OCI-LY1 (cell line): ENCODE measurements at regions not wholly inside any gene's neighbourhood (a gene's known extent, or its start where the extent isn't known, plus 50 kb on each side); places are given as distances from the start of the nearest gene placed in this dataset.

Experiments
- H2AFZ ChIP-seq: fragments of 200-600 bp; sonication (generic), shearing (Covaris generic); 2 replicates; pipeline ENCODE4 v1.6.0; 2014; ENCODE audit warnings: antibody characterized with exemption, mild to moderate bottlenecking, low read length
- H3F3A ChIP-seq: fragments of 200-600 bp; sonication (generic), shearing (Covaris generic); 2 replicates; pipeline ENCODE4 v1.6.0; 2014; ENCODE audit warnings: mild to moderate bottlenecking, antibody characterized with exemption, low read length, moderate library complexity; ENCODE audit not compliant: insufficient read depth
- H3K27ac ChIP-seq: fragments of 200-600 bp; sonication (generic); 2 replicates; pipeline ENCODE4 v1.5.1; 2014; ENCODE audit warnings: low read length, mixed run types, mild to moderate bottlenecking, low read depth; ENCODE audit not compliant: poor library complexity, severe bottlenecking
- H3K27me3 ChIP-seq: fragments of 200-600 bp; sonication (generic); 2 replicates; pipeline ENCODE4 v1.6.0; 2014; ENCODE audit warnings: antibody characterized with exemption, mild to moderate bottlenecking, low read length, moderate library complexity; ENCODE audit not compliant: insufficient read depth
- H3K36me3 ChIP-seq: fragments of 200-600 bp; sonication (generic); 2 replicates; pipeline ENCODE4 v1.6.1; 2014; ENCODE audit warnings: mild to moderate bottlenecking, antibody characterized with exemption, low read length, moderate library complexity, mixed read lengths; ENCODE audit not compliant: insufficient read depth
- H3K4me1 ChIP-seq: fragments of 200-600 bp; sonication (generic); 2 replicates; pipeline ENCODE4 v1.5.1; 2014; ENCODE audit warnings: mild to moderate bottlenecking, low read length, moderate library complexity; ENCODE audit not compliant: insufficient read depth, severe bottlenecking
- H3K4me2 ChIP-seq: fragments of 200-600 bp; sonication (generic), shearing (Covaris generic); 2 replicates; pipeline ENCODE4 v1.6.1; 2014; ENCODE audit warnings: low read length
- H3K4me3 ChIP-seq: fragments of 200-600 bp; sonication (generic); 2 replicates; pipeline ENCODE4 v1.5.1; 2014; ENCODE audit warnings: low read length, low read depth, mild to moderate bottlenecking, mixed read lengths; ENCODE audit not compliant: poor library complexity, severe bottlenecking
- H3K79me2 ChIP-seq: fragments of 200-600 bp; shearing (Covaris generic); 2 replicates; pipeline ENCODE4 v1.6.1; 2016; ENCODE audit warnings: mixed run types, low read length, mixed read lengths; ENCODE audit not compliant: insufficient read depth
- H3K9ac ChIP-seq: fragments of 200-600 bp; sonication (generic), shearing (Covaris generic); 2 replicates; pipeline ENCODE4 v1.6.1; 2014; ENCODE audit warnings: mild to moderate bottlenecking, low read length, mixed read lengths
- H3K9me2 ChIP-seq: fragments of 200-600 bp; sonication (generic), shearing (Covaris generic); 2 replicates; pipeline ENCODE4 v1.6.1; 2014; ENCODE audit warnings: low read depth, mild to moderate bottlenecking, low read length, mixed read lengths
- H3K9me3 ChIP-seq: fragments of 200-600 bp; shearing (Covaris generic); 2 replicates; pipeline ENCODE4 v1.6.1; 2014; ENCODE audit warnings: low read length, mixed read lengths
- H4K20me1 ChIP-seq: fragments of 200-600 bp; sonication (generic), shearing (Covaris generic); 2 replicates; pipeline ENCODE4 v1.6.0; 2016; ENCODE audit warnings: mild to moderate bottlenecking, low read length; ENCODE audit not compliant: insufficient read depth
- EZH2 ChIP-seq: fragments of 200-600 bp; sonication (generic), shearing (Covaris generic); IDR thresholded peaks from 2 replicates; pipeline ENCODE4 v1.8.0; 2017; ENCODE audit warnings: borderline replicate concordance, mixed run types, mild to moderate bottlenecking, antibody characterized with exemption, low read length, moderate library complexity, mixed read lengths
- TF ChIP-seq, protein P1 (sequence below): fragments of 200-600 bp; sonication (generic), shearing (Covaris generic); IDR thresholded peaks from 2 replicates; pipeline ENCODE4 v1.5.1; 2017; ENCODE audit warnings: mild to moderate bottlenecking, antibody characterized with exemption, low read length, moderate library complexity, mixed read lengths

DNA sequence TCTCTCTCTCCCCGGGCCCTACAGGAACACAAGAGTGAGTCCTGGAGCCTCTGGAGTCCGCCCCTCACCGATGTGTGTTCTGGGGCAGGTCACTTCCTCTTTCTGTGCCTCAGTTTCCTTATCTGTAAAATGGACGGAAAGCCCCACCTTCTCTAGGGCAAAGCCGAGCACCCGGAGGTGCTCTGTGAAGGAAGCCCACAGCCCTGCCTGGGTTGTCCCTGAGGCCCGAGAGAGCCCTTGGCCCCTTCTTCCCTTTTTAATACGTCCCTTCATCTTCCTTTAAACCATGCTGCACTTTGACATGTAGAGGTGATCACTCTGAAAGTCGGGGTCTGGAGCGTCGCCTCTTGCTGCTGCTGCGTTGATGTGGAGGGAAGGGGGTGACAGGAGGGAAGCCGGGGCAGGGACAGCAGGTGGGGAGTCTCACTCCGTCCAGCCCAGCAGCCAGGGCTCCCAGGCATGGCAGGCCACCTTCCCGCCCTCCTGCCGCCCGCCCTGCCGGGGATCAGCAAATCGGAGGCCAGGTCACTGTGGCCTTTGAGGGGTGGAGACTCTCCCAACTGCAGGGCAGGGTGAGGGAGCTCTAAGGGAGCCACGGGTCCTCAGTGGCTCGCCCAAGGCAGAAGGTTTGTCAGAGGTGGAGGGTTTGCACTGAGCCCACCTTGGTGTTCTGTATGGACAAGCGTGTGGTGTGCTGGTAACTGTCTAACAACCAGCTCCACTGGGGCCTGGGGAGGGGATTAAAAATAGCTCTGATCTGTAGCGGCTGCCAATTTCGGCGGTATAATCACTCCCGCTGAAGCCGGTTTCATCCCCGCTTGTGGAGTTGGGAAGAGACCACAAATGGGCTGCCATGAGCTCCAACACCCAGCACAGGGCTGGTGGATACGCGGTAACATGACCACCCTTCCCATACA is 135.9 kb upstream of the ID2 start:
- TF ChIP-seq, protein P1, sequence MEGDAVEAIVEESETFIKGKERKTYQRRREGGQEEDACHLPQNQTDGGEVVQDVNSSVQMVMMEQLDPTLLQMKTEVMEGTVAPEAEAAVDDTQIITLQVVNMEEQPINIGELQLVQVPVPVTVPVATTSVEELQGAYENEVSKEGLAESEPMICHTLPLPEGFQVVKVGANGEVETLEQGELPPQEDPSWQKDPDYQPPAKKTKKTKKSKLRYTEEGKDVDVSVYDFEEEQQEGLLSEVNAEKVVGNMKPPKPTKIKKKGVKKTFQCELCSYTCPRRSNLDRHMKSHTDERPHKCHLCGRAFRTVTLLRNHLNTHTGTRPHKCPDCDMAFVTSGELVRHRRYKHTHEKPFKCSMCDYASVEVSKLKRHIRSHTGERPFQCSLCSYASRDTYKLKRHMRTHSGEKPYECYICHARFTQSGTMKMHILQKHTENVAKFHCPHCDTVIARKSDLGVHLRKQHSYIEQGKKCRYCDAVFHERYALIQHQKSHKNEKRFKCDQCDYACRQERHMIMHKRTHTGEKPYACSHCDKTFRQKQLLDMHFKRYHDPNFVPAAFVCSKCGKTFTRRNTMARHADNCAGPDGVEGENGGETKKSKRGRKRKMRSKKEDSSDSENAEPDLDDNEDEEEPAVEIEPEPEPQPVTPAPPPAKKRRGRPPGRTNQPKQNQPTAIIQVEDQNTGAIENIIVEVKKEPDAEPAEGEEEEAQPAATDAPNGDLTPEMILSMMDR, result no peak
- TF ChIP-seq EZH2, result no peak
- H3K27ac ChIP-seq, result peak overlapping the region; percentile 98
- peak overlapping the region; percentile 46 for H3K9ac ChIP-seq
- H2AFZ ChIP-seq, result no peak overlapping the region
- no peaks in the 10 kb centered on the region for H3K79me2 ChIP-seq
- H4K20me1 ChIP-seq, result no peaks in the 10 kb centered on the region
- H3K4me3 ChIP-seq, result peak overlapping the region; percentile 7
- no peaks in the 10 kb centered on the region for H3F3A ChIP-seq
- H3K27me3 ChIP-seq, result no peaks in the 10 kb centered on the region
- H3K4me1 ChIP-seq, result peaks cover 100% of the 10 kb centered on the region
- peak overlapping the region; percentile 56 for H3K4me2 ChIP-seq
- H3K9me3 ChIP-seq, result no peaks in the 10 kb centered on the region
- no peaks in the 10 kb centered on the region for H3K9me2 ChIP-seq
- H3K36me3 ChIP-seq, result peaks cover 21% of the 10 kb centered on the region; the same call in 1 of the 2 replicates

DNA sequence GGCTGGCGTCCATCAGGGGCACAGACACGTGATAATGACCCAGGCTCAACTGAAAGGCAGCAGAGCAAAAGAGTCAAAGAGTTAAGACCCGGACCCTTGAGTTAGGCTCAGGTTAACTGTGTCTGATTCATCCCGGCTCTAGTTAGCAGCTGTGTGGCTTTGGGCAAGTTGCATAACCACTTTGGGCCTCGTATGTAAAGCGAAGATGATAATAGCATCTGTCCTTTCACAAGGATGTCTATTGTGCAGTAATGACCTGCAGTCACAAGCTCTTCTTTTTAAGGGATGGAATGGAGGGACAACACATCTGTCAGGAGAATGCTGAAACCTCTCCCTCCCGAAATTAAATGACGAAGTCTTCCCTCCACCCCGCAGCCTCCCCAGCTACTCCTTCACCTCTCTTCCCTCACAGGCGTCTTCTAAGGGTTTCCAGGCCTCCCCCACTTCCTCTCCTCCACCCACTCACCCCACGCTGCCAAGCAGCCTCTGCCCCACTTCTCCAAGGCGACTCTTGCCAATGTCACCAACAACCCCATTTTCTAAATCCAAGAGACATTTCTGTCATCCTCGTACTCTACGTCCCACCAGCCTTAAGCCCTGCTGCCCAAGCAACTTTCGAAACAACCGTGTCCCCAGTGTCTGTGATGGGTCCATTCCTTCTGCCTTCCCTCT is 135.1 kb upstream of the ID2 start:
- no peaks in the 10 kb centered on the region for H3K9me3 ChIP-seq
- peaks cover 18% of the 10 kb centered on the region; the same call in 1 of the 2 replicates for H3K36me3 ChIP-seq
- no peaks in the 10 kb centered on the region for H3K79me2 ChIP-seq
- peak overlapping the region; percentile 7 for H3K4me3 ChIP-seq
- H3K27me3 ChIP-seq, result no peaks in the 10 kb centered on the region
- H3K27ac ChIP-seq, result peak overlapping the region; percentile 98
- peak overlapping the region; percentile 46 for H3K9ac ChIP-seq
- TF ChIP-seq, protein P1, result no peak
- no peak for TF ChIP-seq EZH2
- no peaks in the 10 kb centered on the region for H4K20me1 ChIP-seq
- no peaks in the 10 kb centered on the region for H3K9me2 ChIP-seq
- H3K4me1 ChIP-seq, result peaks cover 100% of the 10 kb centered on the region
- no peak overlapping the region for H2AFZ ChIP-seq
- no peaks in the 10 kb centered on the region for H3F3A ChIP-seq
- peak overlapping the region; percentile 56; the same call in 1 of the 2 replicates for H3K4me2 ChIP-seq

GRCh38 chr2:8547284-8548064 is 134.4 kb upstream of the ID2 start:
- H4K20me1 ChIP-seq, result no peaks in the 10 kb centered on the region
- no peaks in the 10 kb centered on the region for H3K79me2 ChIP-seq
- peaks cover 100% of the 10 kb centered on the region for H3K4me1 ChIP-seq
- no peak for TF ChIP-seq EZH2
- TF ChIP-seq, protein P1, result no peak
- no peaks in the 10 kb centered on the region for H3K9me3 ChIP-seq
- no peaks in the 10 kb centered on the region for H3K9me2 ChIP-seq
- H3F3A ChIP-seq, result no peaks in the 10 kb centered on the region
- peaks cover 11% of the 10 kb centered on the region; the same call in 1 of the 2 replicates for H3K36me3 ChIP-seq
- no peak overlapping the region for H3K4me3 ChIP-seq
- no peak overlapping the region for H2AFZ ChIP-seq
- H3K9ac ChIP-seq, result peak overlapping the region; percentile 59
- H3K27me3 ChIP-seq, result no peaks in the 10 kb centered on the region
- peak overlapping the region; percentile 56; the same call in 1 of the 2 replicates for H3K4me2 ChIP-seq
- H3K27ac ChIP-seq, result peak overlapping the region; percentile 98
